AG09319 (cell line): ENCODE measurements at regions not wholly inside any gene's neighbourhood (a gene's known extent, or its start where the extent isn't known, plus 50 kb on each side); places are given as distances from the start of the nearest gene placed in this dataset.

Experiments used
- DNase-seq: peaks from one replicate; pipeline ENCODE4 v3.0.0-alpha.2; 2010; ENCODE audit warnings: low read depth; ENCODE audit errors: extremely low read depth
- TF ChIP-seq, protein P1 (sequence below): IDR thresholded peaks from 2 replicates; pipeline ENCODE4 v1.5.1; 2011; ENCODE audit warnings: low read depth, mild to moderate bottlenecking, inconsistent platforms, low read length, moderate library complexity

- DNase-seq: no peak
- TF ChIP-seq, protein P1, sequence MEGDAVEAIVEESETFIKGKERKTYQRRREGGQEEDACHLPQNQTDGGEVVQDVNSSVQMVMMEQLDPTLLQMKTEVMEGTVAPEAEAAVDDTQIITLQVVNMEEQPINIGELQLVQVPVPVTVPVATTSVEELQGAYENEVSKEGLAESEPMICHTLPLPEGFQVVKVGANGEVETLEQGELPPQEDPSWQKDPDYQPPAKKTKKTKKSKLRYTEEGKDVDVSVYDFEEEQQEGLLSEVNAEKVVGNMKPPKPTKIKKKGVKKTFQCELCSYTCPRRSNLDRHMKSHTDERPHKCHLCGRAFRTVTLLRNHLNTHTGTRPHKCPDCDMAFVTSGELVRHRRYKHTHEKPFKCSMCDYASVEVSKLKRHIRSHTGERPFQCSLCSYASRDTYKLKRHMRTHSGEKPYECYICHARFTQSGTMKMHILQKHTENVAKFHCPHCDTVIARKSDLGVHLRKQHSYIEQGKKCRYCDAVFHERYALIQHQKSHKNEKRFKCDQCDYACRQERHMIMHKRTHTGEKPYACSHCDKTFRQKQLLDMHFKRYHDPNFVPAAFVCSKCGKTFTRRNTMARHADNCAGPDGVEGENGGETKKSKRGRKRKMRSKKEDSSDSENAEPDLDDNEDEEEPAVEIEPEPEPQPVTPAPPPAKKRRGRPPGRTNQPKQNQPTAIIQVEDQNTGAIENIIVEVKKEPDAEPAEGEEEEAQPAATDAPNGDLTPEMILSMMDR: no peak
These were observed 251.1 kb upstream of the PIK3C3 start for GRCh38 chr18:41703744-41704530.

GRCh38 chr18:41700416-41700815 is 254.6 kb upstream of the PIK3C3 start:
- TF ChIP-seq, protein P1: no peak
- DNase-seq: no peak

DNA sequence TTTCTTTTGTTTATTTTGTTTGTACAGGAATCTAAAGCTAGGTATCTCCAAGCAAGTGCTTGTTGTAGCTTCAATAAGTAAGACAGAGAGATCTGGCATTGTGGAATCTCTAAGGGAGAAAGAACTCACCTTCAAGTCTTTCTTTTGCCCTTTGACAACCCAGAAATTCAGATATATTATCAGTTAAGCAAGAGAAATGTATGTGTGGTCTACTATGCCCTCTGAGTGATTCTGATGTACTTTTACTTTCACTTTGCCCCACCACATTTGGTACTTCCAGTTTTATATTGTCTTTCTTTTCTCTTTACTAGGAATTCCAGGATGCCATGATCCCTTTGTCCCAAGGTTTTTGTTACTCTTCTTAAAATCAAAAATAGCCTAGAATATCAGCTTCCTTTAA is 259.6 kb upstream of the PIK3C3 start:
- TF ChIP-seq, protein P1: no peak
- DNase-seq: no peak

DNA sequence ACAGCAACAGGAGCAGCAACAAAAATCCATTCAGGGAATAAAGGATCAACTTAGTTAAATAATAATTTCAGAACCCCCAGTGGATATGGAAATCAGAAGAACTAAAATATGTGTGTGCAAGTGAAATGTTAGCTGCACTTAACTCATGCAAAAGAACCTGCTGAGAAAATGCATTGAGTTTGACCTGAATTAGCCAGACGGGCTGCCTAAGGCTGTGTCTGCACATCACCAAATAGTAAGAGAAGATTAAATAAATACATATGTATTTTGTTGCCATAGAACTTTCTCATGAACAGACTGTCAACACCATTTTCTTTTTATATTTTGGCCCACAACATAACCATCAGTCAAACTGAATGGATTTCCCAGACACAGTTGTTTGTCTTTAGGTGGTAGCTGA is 262.0 kb upstream of the PIK3C3 start:
- TF ChIP-seq, protein P1: no peak
- no peak for DNase-seq

DNA sequence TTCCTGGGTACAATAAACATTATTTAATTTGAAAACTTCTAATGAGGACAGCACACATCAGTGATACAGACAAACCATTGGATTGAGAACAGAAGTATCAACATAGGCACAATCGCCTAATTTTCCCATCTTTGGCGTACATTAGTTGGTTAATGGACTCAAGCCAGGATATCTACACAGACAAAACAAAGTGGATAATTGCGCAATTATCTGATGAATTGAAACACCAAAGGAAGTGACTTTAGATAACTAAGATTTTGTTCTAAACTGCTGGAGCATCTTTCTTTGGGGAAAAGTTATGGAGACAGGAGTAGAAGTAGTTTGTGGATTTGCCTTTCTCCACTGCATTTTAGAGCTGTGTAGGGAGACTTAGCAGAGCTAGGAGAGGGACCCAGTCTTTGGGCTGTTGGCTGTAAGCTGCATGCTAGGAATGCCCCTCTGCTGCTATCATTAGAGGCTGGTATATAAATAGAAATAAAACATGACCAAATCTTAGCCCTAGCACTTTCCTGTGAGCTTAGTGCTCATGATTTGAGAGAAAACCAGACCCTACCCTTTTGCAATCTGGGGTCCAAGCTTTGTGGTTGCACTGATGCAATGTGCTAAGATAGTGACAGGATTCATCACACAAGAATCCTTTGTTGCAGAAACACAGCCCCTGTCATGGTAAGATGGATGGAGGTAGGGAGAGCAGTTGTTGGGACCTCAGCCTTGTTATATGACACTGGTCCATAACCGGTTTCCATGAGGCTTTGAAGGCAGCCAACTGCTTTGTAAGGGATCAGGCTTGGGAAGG is 264.5 kb upstream of the PIK3C3 start:
- DNase-seq: no peak
- TF ChIP-seq, protein P1: no peak

DNA sequence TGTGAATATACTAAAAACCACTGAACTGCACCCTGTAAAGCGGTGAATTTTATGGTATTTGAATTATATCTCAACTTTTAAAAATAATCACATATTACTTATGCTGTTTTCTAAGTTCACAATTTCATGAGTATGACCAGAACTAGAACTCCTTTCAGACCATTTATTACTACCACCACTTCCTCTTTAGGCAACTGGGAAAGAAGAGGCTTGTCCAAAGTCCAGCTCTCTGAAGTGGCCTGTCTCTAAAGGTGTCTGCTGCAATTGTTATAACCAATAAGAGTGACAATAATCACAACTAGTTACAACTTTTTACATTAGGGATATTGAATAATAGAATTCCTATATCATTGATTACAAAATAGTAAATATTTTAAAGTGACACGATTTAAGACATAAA is 267.9 kb upstream of the PIK3C3 start:
- TF ChIP-seq, protein P1: no peak
- DNase-seq: no peak

- TF ChIP-seq, protein P1: no peak
- DNase-seq: no peak
These were observed 273.7 kb upstream of the PIK3C3 start for GRCh38 chr18:41681138-41681880.
